Neuronal stem cell (in vitro differentiated cells): ENCODE measurements at regions not wholly inside any gene's neighbourhood (a gene's known extent, or its start where the extent isn't known, plus 50 kb on each side); places are given as distances from the start of the nearest gene placed in this dataset.
A peak's percentile ranks its signal among the peaks of the same experiment; 100 is the strongest.

Experiments
- DNase-seq: peaks from one replicate; pipeline ENCODE4 v3.0.0-alpha.2; 2013; ENCODE audit warnings: low spot score
- H2AFZ ChIP-seq: one replicate; pipeline ENCODE4 v1.6.1; 2013; ENCODE audit warnings: mild to moderate bottlenecking, low read length, inconsistent platforms
- H2AK5ac ChIP-seq: 2 replicates; pipeline ENCODE4 v1.6.1; 2013; ENCODE audit warnings: low read depth, mild to moderate bottlenecking, inconsistent platforms, low read length, moderate library complexity, mixed read lengths
- H2BK120ac ChIP-seq: 2 replicates; pipeline ENCODE4 v1.6.1; 2013; ENCODE audit warnings: low read depth, mild to moderate bottlenecking, inconsistent platforms, low read length, moderate library complexity, mixed read lengths
- H2BK12ac ChIP-seq: one replicate; pipeline ENCODE4 v1.6.1; 2013; ENCODE audit warnings: low read length, inconsistent platforms
- H2BK15ac ChIP-seq: 2 replicates; pipeline ENCODE4 v1.6.1; 2013; ENCODE audit warnings: mild to moderate bottlenecking, low read length, inconsistent platforms, mixed read lengths
- H2BK5ac ChIP-seq: one replicate; pipeline ENCODE4 v1.6.1; 2013; ENCODE audit warnings: inconsistent platforms, mild to moderate bottlenecking, low read length, moderate library complexity
- H3K14ac ChIP-seq: one replicate; pipeline ENCODE4 v1.6.1; 2013; ENCODE audit warnings: low read length, inconsistent platforms
- H3K18ac ChIP-seq: 2 replicates; pipeline ENCODE4 v1.6.1; 2013; ENCODE audit warnings: low read length, inconsistent platforms
- H3K23ac ChIP-seq: 2 replicates; pipeline ENCODE4 v1.6.1; 2013; ENCODE audit warnings: low read depth, mild to moderate bottlenecking, mixed read lengths, low read length, inconsistent platforms; ENCODE audit not compliant: poor library complexity
- H3K27ac ChIP-seq: replicated peaks from 3 replicates; pipeline ENCODE4 v1.5.1; 2013; ENCODE audit warnings: low read length, inconsistent platforms
- H3K27me3 ChIP-seq, 3 experiments: 2 replicates each; pipeline ENCODE4 v1.6.1; 2013; ENCODE audit warnings: low read length in 3 of 3, mild to moderate bottlenecking in 2 of 3, inconsistent platforms in 1 of 3, low read depth in 1 of 3, mixed read lengths in 1 of 3, moderate library complexity in 1 of 3; ENCODE audit not compliant: control insufficient read depth in 3 of 3, insufficient read depth in 3 of 3
- H3K36me3 ChIP-seq, 2 donors: replicated peaks in 1 of 2; 2 replicates each; pipeline ENCODE4 v1.6.1; 2013; ENCODE audit warnings: low read length in 2 of 2; ENCODE audit not compliant: control insufficient read depth in 2 of 2, insufficient read depth in 2 of 2
- H3K4ac ChIP-seq: 2 replicates; pipeline ENCODE4 v1.6.1; 2013; ENCODE audit warnings: inconsistent platforms, mild to moderate bottlenecking, low read length, moderate library complexity
- H3K4me1 ChIP-seq, 2 donors: 1 replicate in 1 of 2; 2 replicates in 1 of 2; pipeline ENCODE4 v1.6.1; 2013; ENCODE audit warnings: low read length in 2 of 2, low read depth in 1 of 2; ENCODE audit not compliant: control insufficient read depth in 2 of 2, insufficient read depth in 1 of 2
- H3K4me2 ChIP-seq: one replicate; pipeline ENCODE4 v1.6.1; 2013; ENCODE audit warnings: mild to moderate bottlenecking, low read length, inconsistent platforms; ENCODE audit not compliant: insufficient read depth, poor library complexity, severe bottlenecking
- H3K4me3 ChIP-seq, 2 donors: 2 replicates each; pipeline ENCODE4 v1.5.1; 2013; ENCODE audit warnings: low read length in 2 of 2, mild to moderate bottlenecking in 2 of 2, inconsistent platforms in 1 of 2, moderate library complexity in 1 of 2
- H3K79me1 ChIP-seq: one replicate; pipeline ENCODE4 v1.6.1; 2013; ENCODE audit warnings: low read depth, mild to moderate bottlenecking, inconsistent platforms, low read length, moderate library complexity
- H3K9ac ChIP-seq: one replicate; pipeline ENCODE4 v1.6.1; 2013; ENCODE audit warnings: mild to moderate bottlenecking, low read depth, low read length, inconsistent platforms; ENCODE audit not compliant: poor library complexity
- H3K9me3 ChIP-seq, 2 donors: replicated peaks in 1 of 2; 2 replicates each; pipeline versions ENCODE3 to v1.6.1; 2013; ENCODE audit warnings: low read length in 2 of 2, mild to moderate bottlenecking in 2 of 2, inconsistent platforms in 1 of 2, low read depth in 1 of 2, mixed read lengths in 1 of 2, moderate library complexity in 1 of 2; ENCODE audit not compliant: control insufficient read depth in 2 of 2, insufficient read depth in 1 of 2
- H4K8ac ChIP-seq: one replicate; pipeline ENCODE4 v1.6.1; 2013; ENCODE audit warnings: low read depth, mild to moderate bottlenecking, inconsistent platforms, low read length, moderate library complexity
- H4K91ac ChIP-seq: one replicate; pipeline ENCODE4 v1.6.1; 2013; ENCODE audit warnings: low read length, low read depth, mild to moderate bottlenecking, inconsistent platforms; ENCODE audit not compliant: poor library complexity
- WGBS, 2 donors: extraction: QIAGEN DNeasy Blood & Tissue Kit; methylation state at CpG; one replicate each; pipeline ENCODE4 v1.1.7; 2013; ENCODE audit warnings: missing lambda C conversion rate in 2 of 2, mixed read lengths in 1 of 2; ENCODE audit not compliant: insufficient read length in 2 of 2, insufficient replicate concordance in 1 of 2; ENCODE audit errors: extremely low coverage in 2 of 2; 5-methylcytosine and 5-hydroxymethylcytosine counted together

GRCh38 chr5:104295991-104296390 lies 733.4 kb upstream of the NUDT12 start:
- Histone ChIP-seq H2BK12ac (no peak overlapping the region), H3K4me2 (no peak overlapping the region), H2BK5ac (no peak overlapping the region), H3K18ac (no peak overlapping the region), H4K8ac (no peak overlapping the region), H3K14ac (no peak overlapping the region), H3K4ac (no peak overlapping the region), H3K9ac (no peak overlapping the region), H3K27ac (no peak overlapping the region), H2BK15ac (no peak overlapping the region), H3K9me3 (no peaks in the 10 kb centered on the region), H4K91ac (no peak overlapping the region), H3K79me1 (no peaks in the 10 kb centered on the region), H2AFZ (no peak overlapping the region), H2BK120ac (no peak overlapping the region), H3K4me3 (no peak overlapping the region), H3K27me3 (no peaks in the 10 kb centered on the region), H3K23ac (no peak overlapping the region), H3K4me1 (no peaks in the 10 kb centered on the region), H3K36me3 (no peaks in the 10 kb centered on the region), H2AK5ac (no peak overlapping the region)
- no peak for DNase-seq
- no CpG with 5 or more reads among the region's 1 CpG for WGBS, 2 donors

- H2BK120ac ChIP-seq: no peak overlapping the region
- peaks cover 0 to 4% of the 10 kb centered on the region in 2 donors for H3K9me3 ChIP-seq
- no peak overlapping the region for H2BK15ac ChIP-seq
- no peak overlapping the region for H2BK12ac ChIP-seq
- H3K4me2 ChIP-seq: no peak overlapping the region
- no peak overlapping the region for H3K4ac ChIP-seq
- no peaks in the 10 kb centered on the region for H3K36me3 ChIP-seq
- no peak for DNase-seq
- H3K14ac ChIP-seq: no peak overlapping the region
- no peaks in the 10 kb centered on the region for H3K79me1 ChIP-seq
- H4K91ac ChIP-seq: no peak overlapping the region
- H3K4me3 ChIP-seq: no peak overlapping the region
- H3K9ac ChIP-seq: no peak overlapping the region
- H3K23ac ChIP-seq: no peak overlapping the region
- no peak overlapping the region for H3K27ac ChIP-seq
- H3K27me3 ChIP-seq: no peaks in the 10 kb centered on the region
- WGBS, 2 donors: no CpG with 5 or more reads among the region's 1 CpG
- no peak overlapping the region for H4K8ac ChIP-seq
- H2AFZ ChIP-seq: no peak overlapping the region
- H3K18ac ChIP-seq: no peak overlapping the region
- no peak overlapping the region for H2AK5ac ChIP-seq
- H2BK5ac ChIP-seq: no peak overlapping the region
- H3K4me1 ChIP-seq: no peaks in the 10 kb centered on the region
Observed at GRCh38 chr5:104283136-104283535, 720.5 kb upstream of the NUDT12 start.

- H3K9ac ChIP-seq: no peak overlapping the region
- DNase-seq: no peak
- H3K18ac ChIP-seq: no peak overlapping the region
- no peak overlapping the region for H2BK15ac ChIP-seq
- H2AFZ ChIP-seq: no peak overlapping the region
- no peak overlapping the region for H3K27ac ChIP-seq
- no peaks in the 10 kb centered on the region for H3K4me1 ChIP-seq
- H3K36me3 ChIP-seq: no peaks in the 10 kb centered on the region
- no peak overlapping the region for H2BK12ac ChIP-seq
- H4K8ac ChIP-seq: no peak overlapping the region
- H2BK120ac ChIP-seq: no peak overlapping the region
- H3K14ac ChIP-seq: no peak overlapping the region
- H2AK5ac ChIP-seq: no peak overlapping the region
- no peak overlapping the region for H3K4me3 ChIP-seq
- no peaks in the 10 kb centered on the region for H3K9me3 ChIP-seq
- H3K4me2 ChIP-seq: no peak overlapping the region
- WGBS, 2 donors: 100% methylated on average over 1 of the region's 2 CpGs; no CpG with 5 or more reads in 1 of the 2 donors
- no peak overlapping the region for H3K4ac ChIP-seq
- H3K79me1 ChIP-seq: no peaks in the 10 kb centered on the region
- no peak overlapping the region for H2BK5ac ChIP-seq
- no peak overlapping the region for H4K91ac ChIP-seq
- no peak overlapping the region for H3K23ac ChIP-seq
- no peaks in the 10 kb centered on the region for H3K27me3 ChIP-seq
Observed at GRCh38 chr5:104273725-104274124, 711.1 kb upstream of the NUDT12 start.

DNA sequence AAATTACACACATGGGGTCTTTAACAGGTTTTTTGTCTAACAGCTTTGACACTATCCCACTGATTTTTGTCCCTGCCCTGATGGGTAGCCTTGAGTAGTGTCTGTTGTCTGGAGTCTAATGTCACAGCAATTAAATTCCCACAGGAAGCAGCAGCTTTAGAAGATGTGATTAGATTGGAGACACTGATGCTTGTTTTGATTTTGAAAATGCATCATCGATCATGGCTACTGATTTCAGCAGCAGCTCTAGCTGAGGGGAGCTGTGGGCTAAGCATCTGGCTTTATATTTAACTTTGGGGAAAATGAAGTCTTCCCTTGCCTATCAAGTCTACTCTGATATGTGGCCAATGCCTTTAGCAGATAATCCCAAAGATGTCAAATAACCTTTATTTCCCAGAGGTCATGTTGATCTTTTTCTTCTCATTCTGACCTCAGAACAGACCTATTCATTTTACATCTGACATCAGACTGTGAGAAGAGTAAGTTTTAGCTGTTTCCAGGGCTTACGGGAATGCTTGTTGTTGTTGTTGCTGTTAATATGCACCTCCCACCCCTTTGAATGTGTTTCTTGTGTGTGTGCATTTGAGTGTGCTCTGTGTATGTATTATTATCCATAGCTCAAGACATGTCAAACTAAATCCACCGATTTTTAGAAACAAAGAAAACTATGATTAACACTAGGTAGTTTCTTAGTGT lies 704.9 kb upstream of the NUDT12 start:
- H2BK5ac ChIP-seq: no peak overlapping the region
- H3K9ac ChIP-seq: no peak overlapping the region
- peak overlapping the region; percentile 74 for H2AFZ ChIP-seq
- no peaks in the 10 kb centered on the region for H3K79me1 ChIP-seq
- no peak for DNase-seq
- H4K91ac ChIP-seq: no peak overlapping the region
- no peak overlapping the region for H2BK120ac ChIP-seq
- H3K23ac ChIP-seq: no peak overlapping the region
- no peak overlapping the region for H2AK5ac ChIP-seq
- no peak overlapping the region for H2BK12ac ChIP-seq
- H3K4me2 ChIP-seq: no peak overlapping the region
- no peak overlapping the region for H3K14ac ChIP-seq
- no peak overlapping the region for H3K4me3 ChIP-seq
- H4K8ac ChIP-seq: no peak overlapping the region
- no peaks in the 10 kb centered on the region for H3K9me3 ChIP-seq
- H2BK15ac ChIP-seq: no peak overlapping the region
- peaks cover 5 to 7% of the 10 kb centered on the region in 2 donors for H3K4me1 ChIP-seq
- no peak overlapping the region for H3K4ac ChIP-seq
- H3K36me3 ChIP-seq: no peaks in the 10 kb centered on the region
- H3K27ac ChIP-seq: no peak overlapping the region
- H3K27me3 ChIP-seq: no peaks in the 10 kb centered on the region
- WGBS, 2 donors: no CpG with 5 or more reads among the region's 3 CpGs
- H3K18ac ChIP-seq: no peak overlapping the region
